Tibial nerve (tissue), 4 donors: ENCODE measurements at regions not wholly inside any gene's neighbourhood (a gene's known extent, or its start where the extent isn't known, plus 50 kb on each side); places are given as distances from the start of the nearest gene placed in this dataset.

ENCODE experiments used
- DNase-seq, 2 donors: peaks; one replicate each; pipeline ENCODE4 v3.0.0-alpha.2; 2019; ENCODE audit warnings: low spot score in 2 of 2
- H3K27ac ChIP-seq, 4 donors: fragments of 200-600 bp; sonication (generic) in 3 of 4; one replicate each; pipeline ENCODE4 v1.5.1; 2017 to 2019; ENCODE audit warnings: mild to moderate bottlenecking in 1 of 4
- H3K27me3 ChIP-seq, 2 donors: fragments of 200-600 bp; sonication (generic) in 1 of 2; one replicate each; pipeline versions ENCODE4 v1.5.1 to v1.6.0; 2017 to 2019
- H3K36me3 ChIP-seq, 3 donors: fragments of 200-600 bp; sonication (generic); one replicate each; pipeline ENCODE4 v1.5.1; 2018 to 2019
- H3K4me1 ChIP-seq, 4 donors: fragments of 200-600 bp; sonication (generic) in 3 of 4; one replicate each; pipeline ENCODE4 v1.5.1; 2017 to 2019
- H3K4me3 ChIP-seq, 4 donors: fragments of 200-600 bp; sonication (generic) in 3 of 4; one replicate each; pipeline ENCODE4 v1.5.1; 2017 to 2019; ENCODE audit warnings: mild to moderate bottlenecking in 1 of 4, moderate library complexity in 1 of 4
- H3K9me3 ChIP-seq, 4 donors: fragments of 200-600 bp; sonication (generic) in 3 of 4; one replicate each; pipeline ENCODE4 v1.5.1; 2017 to 2019
- CTCF ChIP-seq, 5 experiments: fragments of 200-600 bp in 3 of 5; fragments of 450-650 bp in 2 of 5; sonication (generic) in 3 of 5; IDR thresholded peaks; one replicate each; pipeline ENCODE4 v1.5.1; 2016 to 2019; ENCODE audit warnings: antibody characterized with exemption in 5 of 5, mild to moderate bottlenecking in 3 of 5, moderate library complexity in 2 of 5
- EP300 ChIP-seq, 2 donors: sonication (generic); formaldehyde crosslinking; IDR thresholded peaks; one replicate each; pipeline ENCODE4 v1.6.1; 2017; ENCODE audit warnings: antibody characterized with exemption in 2 of 2, mild to moderate bottlenecking in 1 of 2
- POLR2A ChIP-seq, 2 donors: fragments of 450-650 bp; IDR thresholded peaks; one replicate each; pipeline ENCODE4 v1.6.1; 2017; ENCODE audit warnings: antibody characterized with exemption in 2 of 2, mild to moderate bottlenecking in 2 of 2, moderate library complexity in 2 of 2
- WGBS, 2 donors: methylation state at CpG; one replicate each; pipeline ENCODE4 v1.1.5; 2018; 5-methylcytosine and 5-hydroxymethylcytosine counted together

GRCh38 chr2:66273933-66274490, 160.9 kb upstream of the MEIS1 start:
- 61 to 63% methylated on average over 4 of the region's 4 CpGs for WGBS, 2 donors
- DNase-seq, result no peak
- Histone ChIP-seq H3K4me1 (no peaks in the 10 kb centered on the region), H3K36me3 (no peaks in the 10 kb centered on the region), H3K27ac (no peak overlapping the region), H3K27me3 (no peaks in the 10 kb centered on the region), H3K9me3 (no peaks in the 10 kb centered on the region), H3K4me3 (no peak overlapping the region)
- TF ChIP-seq POLR2A (IDR thresholded peaks at IDR 0.05), result no peak
- TF ChIP-seq CTCF (IDR thresholded peaks at IDR 0.05), result no peak
- no peak for TF ChIP-seq EP300 (IDR thresholded peaks at IDR 0.05)

GRCh38 chr2:66272751-66273150, 162.2 kb upstream of the MEIS1 start:
- Histone ChIP-seq H3K9me3 (no peaks in the 10 kb centered on the region), H3K4me3 (no peak overlapping the region), H3K4me1 (no peaks in the 10 kb centered on the region), H3K36me3 (no peaks in the 10 kb centered on the region), H3K27ac (no peak overlapping the region), H3K27me3 (no peaks in the 10 kb centered on the region)
- 91 to 95% methylated on average over 6 of the region's 6 CpGs for WGBS, 2 donors
- no peak for DNase-seq
- TF ChIP-seq CTCF (IDR thresholded peaks at IDR 0.05) (no peak), POLR2A (IDR thresholded peaks at IDR 0.05) (no peak)

GRCh38 chr2:66271777-66272176, 163.1 kb upstream of the MEIS1 start:
- no peaks in the 10 kb centered on the region for H3K4me1 ChIP-seq
- H3K9me3 ChIP-seq, result no peaks in the 10 kb centered on the region
- H3K36me3 ChIP-seq, result no peaks in the 10 kb centered on the region
- no peak overlapping the region for H3K4me3 ChIP-seq
- DNase-seq, result no peak
- TF ChIP-seq CTCF (IDR thresholded peaks at IDR 0.05) (no peak), POLR2A (IDR thresholded peaks at IDR 0.05) (no peak), EP300 (IDR thresholded peaks at IDR 0.05) (no peak)
- H3K27me3 ChIP-seq, result no peaks in the 10 kb centered on the region
- 34 to 43% methylated on average over 2 of the region's 2 CpGs for WGBS, 2 donors
- no peak overlapping the region for H3K27ac ChIP-seq

- no peak for DNase-seq
- no peaks in the 10 kb centered on the region for H3K9me3 ChIP-seq
- H3K4me3 ChIP-seq, result no peak overlapping the region
- no peaks in the 10 kb centered on the region for H3K4me1 ChIP-seq
- WGBS, 2 donors, result 92 to 97% methylated on average over 1 of the region's 1 CpG
- TF ChIP-seq POLR2A (IDR thresholded peaks at IDR 0.05), result no peak
- H3K36me3 ChIP-seq, result no peaks in the 10 kb centered on the region
- H3K27me3 ChIP-seq, result no peaks in the 10 kb centered on the region
- H3K27ac ChIP-seq, result no peak overlapping the region
Observed at GRCh38 chr2:66270247-66270646, 164.7 kb upstream of the MEIS1 start.

- Histone ChIP-seq H3K36me3 (no peaks in the 10 kb centered on the region), H3K9me3 (no peaks in the 10 kb centered on the region), H3K27ac (no peak overlapping the region), H3K27me3 (no peaks in the 10 kb centered on the region), H3K4me1 (no peaks in the 10 kb centered on the region), H3K4me3 (no peak overlapping the region)
- 85 to 88% methylated on average over 1 of the region's 1 CpG for WGBS, 2 donors
- TF ChIP-seq POLR2A (IDR thresholded peaks at IDR 0.05) (no peak), EP300 (IDR thresholded peaks at IDR 0.05) (no peak), CTCF (IDR thresholded peaks at IDR 0.05) (no peak)
- no peak for DNase-seq
Observed at GRCh38 chr2:66269166-66269565, 165.8 kb upstream of the MEIS1 start.

GRCh38 chr2:66268756-66269155, 166.2 kb upstream of the MEIS1 start:
- H3K9me3 ChIP-seq, result no peaks in the 10 kb centered on the region
- H3K4me1 ChIP-seq, result no peaks in the 10 kb centered on the region
- no peak for DNase-seq
- H3K36me3 ChIP-seq, result no peaks in the 10 kb centered on the region
- TF ChIP-seq EP300 (IDR thresholded peaks at IDR 0.05), result no peak
- TF ChIP-seq POLR2A (IDR thresholded peaks at IDR 0.05), result no peak
- no peak for TF ChIP-seq CTCF (IDR thresholded peaks at IDR 0.05)
- no peaks in the 10 kb centered on the region for H3K27me3 ChIP-seq
- H3K27ac ChIP-seq, result no peak overlapping the region
- no peak overlapping the region for H3K4me3 ChIP-seq
